Gastroesophageal sphincter (tissue), 3 donors: ENCODE measurements at regions not wholly inside any gene's neighbourhood (a gene's known extent, or its start where the extent isn't known, plus 50 kb on each side); places are given as distances from the start of the nearest gene placed in this dataset.

Source experiments
- CTCF ChIP-seq, 4 experiments: fragments of 200-600 bp in 2 of 4; fragments of 450-650 bp in 2 of 4; sonication (generic) in 1 of 4; IDR thresholded peaks; one replicate each; pipeline ENCODE4 v1.5.1; 2017 to 2019; ENCODE audit warnings: antibody characterized with exemption in 4 of 4, mild to moderate bottlenecking in 2 of 4, moderate library complexity in 2 of 4
- EP300 ChIP-seq: sonication (generic); formaldehyde crosslinking; IDR thresholded peaks from one replicate; pipeline ENCODE4 v1.6.1; 2017; ENCODE audit warnings: antibody characterized with exemption, mild to moderate bottlenecking
- POLR2A ChIP-seq, 2 donors: fragments of 450-650 bp; IDR thresholded peaks; one replicate each; pipeline ENCODE4 v1.6.1; 2017; ENCODE audit warnings: antibody characterized with exemption in 2 of 2, mild to moderate bottlenecking in 2 of 2, moderate library complexity in 1 of 2
- POLR2AphosphoS5 ChIP-seq: sonication (generic); formaldehyde crosslinking; IDR thresholded peaks from one replicate; pipeline ENCODE4 v1.6.1; 2017; ENCODE audit warnings: antibody characterized with exemption

- TF ChIP-seq CTCF (IDR thresholded peaks at IDR 0.05) (no peak), POLR2A (IDR thresholded peaks at IDR 0.05) (no peak), POLR2AphosphoS5 (no peak), EP300 (no peak)
Measured at GRCh38 chr6:81253821-81254220, 498.7 kb downstream of the TENT5A start.
